ENCODE measurements at regions not wholly inside any gene's neighbourhood (a gene's known extent, or its start where the extent isn't known, plus 50 kb on each side); places are given as distances from the start of the nearest gene placed in this dataset.

GRCh38 chr18:68427951-68428401 is 286.9 kb downstream of the TMX3 start:
- Histone ChIP-seq H3K27me3 (ENCODE audit: control insufficient read depth in 1 of 2, insufficient read depth in 2 of 2, low read length in 2 of 2) (no peaks in the 10 kb centered on the region), H3K9ac (ENCODE audit: low read length) (no peak overlapping the region), H3K36me3 (ENCODE audit: insufficient read depth, low read length) (no peaks in the 10 kb centered on the region), H3K4me3 (ENCODE audit: low read depth in 1 of 2, low read length in 2 of 2) (no peak overlapping the region), H3K9me3 (ENCODE audit: low read length) (no peaks in the 10 kb centered on the region), H3K4me1 (ENCODE audit: insufficient read depth, low read length) (no peaks in the 10 kb centered on the region), H3K27ac (ENCODE audit: low read depth, low read length) (no peak overlapping the region)

- Histone ChIP-seq H3K27ac (ENCODE audit: low read depth, low read length) (no peak overlapping the region), H3K4me3 (ENCODE audit: low read depth in 1 of 2, low read length in 2 of 2) (no peak overlapping the region), H3K36me3 (ENCODE audit: insufficient read depth, low read length) (no peaks in the 10 kb centered on the region)
Observed at GRCh38 chr18:68426731-68427315, 288.1 kb downstream of the TMX3 start.

GRCh38 chr18:68418881-68419280 is 296.0 kb downstream of the TMX3 start:
- no peaks in the 10 kb centered on the region for H3K4me1 ChIP-seq (ENCODE audit: insufficient read depth, low read length)
- H3K9me3 ChIP-seq (ENCODE audit: low read length): no peaks in the 10 kb centered on the region
- H3K9ac ChIP-seq (ENCODE audit: low read length): no peak overlapping the region
- no peak overlapping the region for H3K27ac ChIP-seq (ENCODE audit: low read depth, low read length)
- H3K36me3 ChIP-seq (ENCODE audit: insufficient read depth, low read length): no peaks in the 10 kb centered on the region
- no peak overlapping the region for H3K4me3 ChIP-seq (ENCODE audit: low read depth in 1 of 2, low read length in 2 of 2)
- no peaks in the 10 kb centered on the region for H3K27me3 ChIP-seq (ENCODE audit: control insufficient read depth in 1 of 2, insufficient read depth in 2 of 2, low read length in 2 of 2)

More at GRCh38 chr18:68426731-68427315, 288.1 kb downstream of the TMX3 start:
- Histone ChIP-seq H3K9ac (ENCODE audit: low read length) (no peak overlapping the region), H3K9me3 (ENCODE audit: low read length) (no peaks in the 10 kb centered on the region), H3K27me3 (ENCODE audit: control insufficient read depth in 1 of 2, insufficient read depth in 2 of 2, low read length in 2 of 2) (no peaks in the 10 kb centered on the region), H3K4me1 (ENCODE audit: insufficient read depth, low read length) (no peaks in the 10 kb centered on the region)

GRCh38 chr18:68418226-68418868 is 296.6 kb downstream of the TMX3 start:
- H3K36me3 ChIP-seq (ENCODE audit: insufficient read depth, low read length): no peaks in the 10 kb centered on the region
- H3K4me3 ChIP-seq (ENCODE audit: low read depth in 1 of 2, low read length in 2 of 2): no peak overlapping the region
- H3K27me3 ChIP-seq (ENCODE audit: control insufficient read depth in 1 of 2, insufficient read depth in 2 of 2, low read length in 2 of 2): no peaks in the 10 kb centered on the region
- H3K4me1 ChIP-seq (ENCODE audit: insufficient read depth, low read length): no peaks in the 10 kb centered on the region
- no peak overlapping the region for H3K27ac ChIP-seq (ENCODE audit: low read depth, low read length)
- no peak overlapping the region for H3K9ac ChIP-seq (ENCODE audit: low read length)
- H3K9me3 ChIP-seq (ENCODE audit: low read length): no peaks in the 10 kb centered on the region

GRCh38 chr18:68417826-68418225 is 297.1 kb downstream of the TMX3 start:
- H3K9me3 ChIP-seq (ENCODE audit: low read length): no peaks in the 10 kb centered on the region
- no peaks in the 10 kb centered on the region for H3K27me3 ChIP-seq (ENCODE audit: control insufficient read depth in 1 of 2, insufficient read depth in 2 of 2, low read length in 2 of 2)

GRCh38 chr18:68417166-68417799 is 297.6 kb downstream of the TMX3 start:
- Histone ChIP-seq H3K9me3 (ENCODE audit: low read length) (no peaks in the 10 kb centered on the region), H3K9ac (ENCODE audit: low read length) (no peak overlapping the region), H3K36me3 (ENCODE audit: insufficient read depth, low read length) (no peaks in the 10 kb centered on the region), H3K4me3 (ENCODE audit: low read depth in 1 of 2, low read length in 2 of 2) (no peak overlapping the region), H3K27ac (ENCODE audit: low read depth, low read length) (no peak overlapping the region), H3K4me1 (ENCODE audit: insufficient read depth, low read length) (no peaks in the 10 kb centered on the region), H3K27me3 (ENCODE audit: control insufficient read depth in 1 of 2, insufficient read depth in 2 of 2, low read length in 2 of 2) (no peaks in the 10 kb centered on the region)

More at GRCh38 chr18:68417826-68418225, 297.1 kb downstream of the TMX3 start:
- Histone ChIP-seq H3K36me3 (ENCODE audit: insufficient read depth, low read length) (no peaks in the 10 kb centered on the region), H3K27ac (ENCODE audit: low read depth, low read length) (no peak overlapping the region), H3K4me3 (ENCODE audit: low read depth in 1 of 2, low read length in 2 of 2) (no peak overlapping the region), H3K4me1 (ENCODE audit: insufficient read depth, low read length) (no peaks in the 10 kb centered on the region), H3K9ac (ENCODE audit: low read length) (no peak overlapping the region)

- Histone ChIP-seq H3K36me3 (ENCODE audit: insufficient read depth, low read length) (no peaks in the 10 kb centered on the region), H3K4me3 (ENCODE audit: low read depth in 1 of 2, low read length in 2 of 2) (no peak overlapping the region), H3K9me3 (ENCODE audit: low read length) (no peaks in the 10 kb centered on the region), H3K9ac (ENCODE audit: low read length) (no peak overlapping the region), H3K27ac (ENCODE audit: low read depth, low read length) (no peak overlapping the region), H3K4me1 (ENCODE audit: insufficient read depth, low read length) (no peaks in the 10 kb centered on the region), H3K27me3 (ENCODE audit: control insufficient read depth in 1 of 2, insufficient read depth in 2 of 2, low read length in 2 of 2) (no peaks in the 10 kb centered on the region)
Observed at GRCh38 chr18:68414407-68414806, 300.5 kb downstream of the TMX3 start.

GRCh38 chr18:68409576-68409975 is 305.3 kb downstream of the TMX3 start:
- H3K4me1 ChIP-seq (ENCODE audit: insufficient read depth, low read length): no peaks in the 10 kb centered on the region
- H3K4me3 ChIP-seq (ENCODE audit: low read depth in 1 of 2, low read length in 2 of 2): no peak overlapping the region
- no peaks in the 10 kb centered on the region for H3K9me3 ChIP-seq (ENCODE audit: low read length)
- H3K36me3 ChIP-seq (ENCODE audit: insufficient read depth, low read length): no peaks in the 10 kb centered on the region
- H3K9ac ChIP-seq (ENCODE audit: low read length): no peak overlapping the region
- H3K27ac ChIP-seq (ENCODE audit: low read depth, low read length): no peak overlapping the region
- no peaks in the 10 kb centered on the region for H3K27me3 ChIP-seq (ENCODE audit: control insufficient read depth in 1 of 2, insufficient read depth in 2 of 2, low read length in 2 of 2)

GRCh38 chr18:68406761-68407160 is 308.1 kb downstream of the TMX3 start:
- no peak overlapping the region for H3K9ac ChIP-seq (ENCODE audit: low read length)
- no peaks in the 10 kb centered on the region for H3K36me3 ChIP-seq (ENCODE audit: insufficient read depth, low read length)
- no peak overlapping the region for H3K4me3 ChIP-seq (ENCODE audit: low read depth in 1 of 2, low read length in 2 of 2)
- H3K27me3 ChIP-seq (ENCODE audit: control insufficient read depth in 1 of 2, insufficient read depth in 2 of 2, low read length in 2 of 2): no peaks in the 10 kb centered on the region
- H3K27ac ChIP-seq (ENCODE audit: low read depth, low read length): no peak overlapping the region
- H3K9me3 ChIP-seq (ENCODE audit: low read length): no peaks in the 10 kb centered on the region
- H3K4me1 ChIP-seq (ENCODE audit: insufficient read depth, low read length): no peaks in the 10 kb centered on the region

GRCh38 chr18:68402784-68403183 is 312.1 kb downstream of the TMX3 start:
- Histone ChIP-seq H3K27ac (ENCODE audit: low read depth, low read length) (no peak overlapping the region), H3K4me3 (ENCODE audit: low read depth in 1 of 2, low read length in 2 of 2) (no peak overlapping the region), H3K36me3 (ENCODE audit: insufficient read depth, low read length) (no peaks in the 10 kb centered on the region), H3K27me3 (ENCODE audit: control insufficient read depth in 1 of 2, insufficient read depth in 2 of 2, low read length in 2 of 2) (no peaks in the 10 kb centered on the region), H3K4me1 (ENCODE audit: insufficient read depth, low read length) (no peaks in the 10 kb centered on the region), H3K9me3 (ENCODE audit: low read length) (no peaks in the 10 kb centered on the region), H3K9ac (ENCODE audit: low read length) (no peak overlapping the region)

GRCh38 chr18:68400889-68401288 is 314.0 kb downstream of the TMX3 start:
- H3K4me1 ChIP-seq (ENCODE audit: insufficient read depth, low read length): no peaks in the 10 kb centered on the region
- no peak overlapping the region for H3K27ac ChIP-seq (ENCODE audit: low read depth, low read length)
- H3K4me3 ChIP-seq (ENCODE audit: low read depth in 1 of 2, low read length in 2 of 2): no peak overlapping the region
- H3K36me3 ChIP-seq (ENCODE audit: insufficient read depth, low read length): no peaks in the 10 kb centered on the region
- H3K27me3 ChIP-seq (ENCODE audit: control insufficient read depth in 1 of 2, insufficient read depth in 2 of 2, low read length in 2 of 2): no peaks in the 10 kb centered on the region
- H3K9ac ChIP-seq (ENCODE audit: low read length): no peak overlapping the region
- H3K9me3 ChIP-seq (ENCODE audit: low read length): no peaks in the 10 kb centered on the region

All from muscle layer of colon (tissue), 2 donors.